HG03520 (cell line): ENCODE measurements at regions not wholly inside any gene's neighbourhood (a gene's known extent, or its start where the extent isn't known, plus 50 kb on each side); places are given as distances from the start of the nearest gene placed in this dataset.

Experiments
- ATAC-seq: cut with Tn5 transposase; IDR thresholded peaks from one replicate; pipeline ENCODE4 v1.9.1; 2021; ENCODE audit warnings: mild to moderate bottlenecking, moderate library complexity; ENCODE audit not compliant: unreplicated experiment

GRCh38 chr5:160906090-160906489 lies 54.1 kb upstream of the ATP10B start:
- no peak for ATAC-seq

- ATAC-seq, result no peak
Measured at GRCh38 chr5:160905285-160905684, 53.3 kb upstream of the ATP10B start.

GRCh38 chr5:160904591-160904990 lies 52.6 kb upstream of the ATP10B start:
- ATAC-seq, result no peak

GRCh38 chr5:160903551-160903950 lies 51.5 kb upstream of the ATP10B start:
- ATAC-seq, result no peak

GRCh38 chr5:160903076-160903475 lies 51.1 kb upstream of the ATP10B start:
- no peak for ATAC-seq
